Glomerular endothelial cell (primary cell): ENCODE measurements at regions not wholly inside any gene's neighbourhood (a gene's known extent, or its start where the extent isn't known, plus 50 kb on each side); places are given as distances from the start of the nearest gene placed in this dataset.

Experiments used
- DNase-seq: peaks from one replicate; pipeline ENCODE4 v3.0.0-alpha.2; 2011; ENCODE audit warnings: low read depth, low spot score; ENCODE audit errors: extremely low read depth

DNA sequence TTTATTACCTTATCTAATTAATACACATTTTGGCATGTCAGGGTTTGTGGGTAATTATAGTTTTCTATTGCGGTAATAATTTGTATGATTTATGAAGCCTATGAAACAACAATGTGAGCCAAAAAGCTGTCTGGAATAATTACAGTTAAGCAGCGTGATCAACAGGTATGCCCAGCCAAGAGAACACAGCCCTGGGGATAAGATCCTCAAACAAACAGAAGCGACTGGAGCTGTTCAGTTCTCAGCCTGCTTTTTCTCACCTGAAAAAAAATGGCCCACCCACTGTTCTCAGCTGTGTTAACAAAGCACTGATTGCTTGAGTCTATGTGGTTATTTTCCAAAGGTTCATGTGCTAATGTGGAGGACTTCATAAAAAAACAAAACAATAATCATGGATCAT is 855.8 kb downstream of the GATA3 start:
- DNase-seq, result no peak

DNA sequence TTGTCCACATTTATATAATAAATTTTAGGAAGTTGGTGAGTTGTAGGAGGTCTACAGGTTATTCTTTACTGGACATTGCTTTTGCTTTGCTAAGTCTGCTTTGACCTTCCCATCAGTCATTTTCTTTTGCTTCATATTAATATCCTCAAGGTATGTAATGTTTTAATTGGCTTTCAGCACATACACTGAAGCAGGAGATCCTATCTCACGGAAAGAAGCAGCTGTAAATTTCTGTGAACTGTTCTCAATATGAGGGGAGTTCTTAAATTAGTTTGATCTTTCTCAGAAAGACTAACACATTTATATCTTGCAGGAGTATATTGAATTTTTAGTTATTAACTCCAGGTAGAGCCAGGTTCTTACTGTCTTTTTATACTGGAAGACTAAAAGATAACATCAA is 856.5 kb downstream of the GATA3 start:
- DNase-seq, result no peak

DNA sequence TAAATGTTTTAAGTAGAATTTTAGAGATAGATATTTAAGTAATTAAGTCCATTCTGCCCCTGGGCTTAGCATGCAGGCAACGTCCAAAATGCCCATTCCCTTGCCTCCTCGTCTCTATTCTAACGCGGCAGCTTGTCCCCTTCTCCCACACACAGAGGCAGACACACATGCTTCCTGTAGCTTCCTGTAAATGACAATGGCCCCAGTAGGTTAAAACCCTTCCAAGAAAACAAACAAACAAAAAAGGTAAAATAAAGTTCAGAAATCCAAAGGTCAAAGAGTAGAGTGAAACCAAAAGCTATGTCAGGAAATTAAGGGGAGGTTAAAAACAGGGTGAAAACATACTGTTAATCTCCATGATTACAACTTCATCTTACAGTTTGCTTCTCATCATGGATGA is 857.6 kb downstream of the GATA3 start:
- no peak for DNase-seq

DNA sequence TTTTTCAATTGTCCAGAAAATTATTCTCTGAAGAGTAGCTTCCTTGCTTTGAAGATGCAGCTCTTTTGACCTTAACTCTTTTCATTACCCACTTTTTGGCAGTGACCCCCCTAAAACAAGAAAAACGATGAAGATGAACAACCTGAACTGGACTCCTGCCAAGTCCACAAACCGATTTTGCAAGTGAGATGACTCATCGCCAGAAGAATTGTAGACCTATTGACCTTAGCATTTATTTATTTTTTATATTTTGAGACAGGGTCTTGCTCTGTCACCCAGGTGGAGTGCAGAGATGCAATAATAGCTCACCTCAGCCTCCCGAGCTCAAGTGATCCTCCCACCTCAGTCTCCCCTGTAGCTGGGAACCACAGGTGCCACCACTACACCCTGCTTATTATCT is 859.2 kb downstream of the GATA3 start:
- no peak for DNase-seq

DNA sequence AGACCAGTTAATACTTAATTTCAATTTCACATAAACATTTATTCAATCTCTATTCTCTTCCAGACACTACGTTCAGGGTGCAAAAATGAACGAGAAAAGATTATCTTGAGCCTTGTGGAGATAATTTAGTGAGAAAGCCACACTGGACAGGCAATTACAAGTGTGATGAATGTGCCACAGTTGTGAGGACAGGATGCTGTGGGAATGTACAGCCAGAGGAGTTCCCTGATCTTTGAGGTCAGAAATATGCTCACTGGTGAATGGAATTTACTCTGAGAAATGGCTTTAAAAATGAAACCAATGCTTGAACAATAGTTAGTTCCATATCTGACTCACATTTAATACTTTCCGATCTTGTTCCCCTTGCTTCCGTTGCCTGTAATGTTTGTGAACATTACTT is 864.8 kb downstream of the GATA3 start:
- DNase-seq, result peak; percentile 37

DNA sequence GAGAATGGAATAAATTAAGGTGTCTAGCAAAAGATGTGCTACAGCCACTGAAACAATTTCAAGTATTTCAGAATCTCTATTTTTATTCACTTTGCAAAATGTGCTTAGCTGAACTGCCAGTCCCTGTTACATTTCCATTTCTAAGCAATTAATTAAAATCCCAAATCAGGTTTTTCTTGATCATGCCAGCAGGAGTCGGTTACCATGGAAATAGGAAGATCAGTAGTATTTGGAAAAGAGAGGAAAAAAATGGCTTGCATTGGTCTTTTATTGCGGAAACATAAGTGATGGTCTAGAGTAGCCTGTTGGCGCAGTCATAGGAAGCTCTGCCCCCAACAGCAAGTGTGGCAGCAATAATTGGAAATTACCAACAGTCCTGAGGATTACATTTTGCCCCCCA is 867.1 kb downstream of the GATA3 start:
- no peak for DNase-seq

DNA sequence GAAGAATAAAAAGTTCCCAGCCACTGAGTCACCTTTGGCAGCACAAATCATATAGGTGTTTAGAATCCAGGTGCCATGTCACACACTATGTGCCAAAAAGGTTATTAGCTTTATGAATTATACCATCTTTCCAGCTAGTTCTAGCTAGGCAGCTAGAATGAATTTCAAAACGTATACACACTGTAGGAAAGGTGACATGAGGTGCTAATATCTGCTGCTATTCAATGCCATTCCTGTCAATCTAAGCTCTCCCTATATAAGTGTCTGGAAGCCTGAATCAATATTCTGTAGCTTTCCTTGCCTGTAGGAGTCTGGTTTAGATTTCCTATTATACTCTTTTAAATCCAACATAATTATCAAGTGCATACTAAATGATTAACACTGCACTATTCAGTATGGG is 868.6 kb downstream of the GATA3 start:
- no peak for DNase-seq

DNA sequence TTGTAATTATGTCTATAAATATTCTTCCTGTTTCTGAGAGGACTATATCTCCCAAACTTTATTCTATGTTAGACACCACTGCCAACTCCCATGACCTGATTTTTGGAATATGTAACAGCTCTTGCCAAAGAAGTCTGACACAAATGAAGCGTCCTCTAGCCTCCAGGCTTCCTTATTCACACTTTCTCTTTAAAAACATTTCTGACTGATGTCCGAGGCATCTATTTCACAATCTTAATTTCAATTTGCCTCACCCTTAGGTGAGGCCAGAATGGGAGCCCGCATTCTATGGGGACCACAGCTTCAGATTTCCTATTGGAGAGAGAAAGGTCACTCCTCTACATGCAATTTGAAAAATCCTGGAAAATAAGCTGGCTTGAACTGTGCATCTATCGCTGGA is 873.2 kb downstream of the GATA3 start:
- DNase-seq, result no peak

DNA sequence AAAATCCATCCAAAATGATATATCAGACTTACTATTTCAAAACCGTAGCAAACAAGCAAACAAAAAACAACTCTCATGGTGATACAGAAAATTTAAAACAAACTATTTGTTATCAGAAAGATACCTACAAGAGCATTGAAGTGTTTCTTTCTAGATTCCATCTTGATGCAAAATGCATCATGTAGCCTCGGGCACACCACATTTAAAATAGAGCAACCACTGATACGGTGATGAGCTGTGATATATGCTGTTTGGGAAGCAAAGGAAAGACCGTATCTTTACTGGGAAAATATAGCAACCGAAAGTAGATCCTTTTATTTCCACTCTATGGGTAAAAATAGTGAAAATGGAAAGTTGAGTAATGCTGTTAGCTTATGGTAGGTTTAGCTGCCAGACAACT is 892.0 kb downstream of the GATA3 start:
- no peak for DNase-seq

DNA sequence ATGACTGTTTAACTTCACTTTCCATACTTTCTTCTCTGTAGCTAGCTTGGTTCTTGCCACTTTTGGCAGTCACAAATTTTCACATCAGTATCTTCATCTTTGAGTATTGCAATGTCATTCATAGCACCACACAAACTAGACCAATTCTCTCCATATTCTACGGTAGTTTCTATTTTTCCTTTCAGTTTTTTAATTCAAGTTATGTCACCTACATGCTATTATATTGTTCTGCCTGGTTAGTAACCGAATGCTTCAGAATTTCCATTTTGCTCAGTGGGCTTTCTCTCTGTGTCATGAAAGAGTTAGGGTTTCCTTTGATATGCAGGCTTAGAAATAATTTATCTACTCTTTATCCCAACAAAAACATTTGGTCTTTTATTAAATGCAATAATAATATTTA is 896.5 kb downstream of the GATA3 start:
- DNase-seq, result no peak

DNA sequence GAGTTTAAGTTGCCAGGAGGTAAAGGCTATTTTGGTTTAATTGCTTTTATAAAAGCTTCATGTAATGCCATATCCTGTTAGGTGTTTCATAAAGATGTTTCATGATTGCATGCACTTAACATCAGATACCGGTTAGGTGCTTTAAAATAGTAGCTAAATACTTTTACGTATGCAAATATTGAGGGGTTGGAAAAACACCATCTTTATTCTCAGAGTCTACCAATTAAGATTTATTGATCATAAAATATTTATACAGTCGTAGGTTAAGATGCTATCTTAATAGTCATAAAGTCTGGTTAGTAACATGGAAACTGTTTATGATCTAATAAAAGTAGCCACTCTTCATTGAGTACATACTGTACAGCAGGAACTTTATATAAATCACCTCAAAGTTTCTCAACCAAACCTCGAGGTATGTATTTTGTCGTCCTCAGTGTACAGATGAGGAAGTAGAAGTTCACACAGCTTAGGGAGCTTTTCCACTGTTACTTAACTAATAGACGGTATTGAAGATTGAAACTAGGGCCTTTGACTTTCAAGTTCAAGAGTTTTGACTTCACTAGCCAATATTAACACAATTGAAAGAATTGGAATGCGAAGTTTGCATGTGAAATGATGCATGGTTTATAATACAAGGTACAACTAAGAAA is 897.1 kb downstream of the GATA3 start:
- DNase-seq, result no peak

DNA sequence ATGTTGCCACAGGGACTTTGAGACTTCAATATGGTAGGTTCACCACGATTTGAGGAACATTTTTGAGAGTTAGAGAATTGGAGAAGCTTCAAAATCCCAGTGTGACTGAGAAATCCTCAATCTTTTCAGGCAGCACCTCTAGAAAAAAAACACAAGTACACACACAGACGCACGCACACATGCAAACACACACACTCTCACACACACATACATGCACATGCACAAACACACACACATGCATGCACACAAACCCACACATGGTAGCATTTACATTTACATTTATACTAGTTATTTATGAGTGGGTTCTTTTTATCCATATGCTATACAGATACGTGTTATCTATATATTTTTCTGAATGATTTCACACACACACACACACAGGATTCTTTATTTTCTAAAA is 901.9 kb downstream of the GATA3 start:
- no peak for DNase-seq

DNA sequence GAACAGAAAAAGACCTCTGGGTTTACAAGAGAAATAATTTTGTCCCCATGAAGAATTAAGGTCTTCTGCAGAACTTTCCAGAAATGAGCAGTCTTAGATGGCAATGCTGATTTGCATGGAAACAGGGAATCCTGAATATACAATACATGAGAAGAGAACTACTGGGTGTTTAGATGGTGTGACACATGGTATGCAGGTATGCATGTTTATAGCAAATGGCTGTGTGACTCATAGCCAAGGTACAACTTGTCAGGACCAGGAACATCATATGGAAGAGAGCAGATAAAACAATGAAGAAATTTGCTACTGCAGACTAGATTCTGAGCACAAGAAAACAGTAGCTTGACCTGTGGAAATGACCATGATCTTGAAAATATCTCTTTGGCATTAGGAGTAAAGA is 907.8 kb downstream of the GATA3 start:
- DNase-seq, result no peak

DNA sequence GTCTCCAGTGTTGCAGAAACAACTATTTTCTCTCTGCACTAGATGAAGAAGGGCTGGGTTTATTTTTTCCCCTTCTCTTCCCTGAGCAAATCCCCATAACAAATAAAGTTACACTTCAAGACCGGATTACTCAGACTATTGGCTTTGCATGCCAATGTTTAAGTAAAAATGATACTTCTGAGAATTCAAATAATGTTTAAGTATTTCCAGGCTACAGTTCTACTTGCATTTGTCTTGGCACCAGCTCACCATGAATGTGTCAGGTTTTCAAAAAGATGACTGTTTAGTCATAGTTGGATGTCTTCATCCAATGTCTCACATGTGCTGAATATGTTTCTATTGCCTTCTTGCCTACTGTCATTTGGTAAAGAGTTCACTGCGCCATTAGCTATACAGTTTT is 912.6 kb downstream of the GATA3 start:
- DNase-seq, result no peak

DNA sequence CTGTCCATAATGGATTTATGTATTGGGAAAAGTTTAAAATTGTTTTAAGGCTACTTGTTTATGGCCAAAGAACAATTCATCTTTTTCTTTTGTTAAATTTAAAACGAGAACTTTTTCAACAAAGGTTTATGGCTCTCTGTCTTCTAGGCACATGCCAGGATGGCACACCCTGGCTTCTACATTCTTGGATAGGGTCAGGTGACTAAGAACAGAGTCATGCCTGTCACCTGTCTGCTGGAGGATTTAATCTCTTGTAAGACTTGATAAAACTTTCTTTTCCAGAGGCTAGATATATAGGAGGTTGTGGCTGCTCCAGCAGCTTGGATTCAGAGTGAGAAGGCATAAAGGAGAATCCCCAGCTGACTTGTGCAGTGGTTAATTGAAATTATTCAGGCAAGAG is 915.4 kb downstream of the GATA3 start:
- no peak for DNase-seq

DNA sequence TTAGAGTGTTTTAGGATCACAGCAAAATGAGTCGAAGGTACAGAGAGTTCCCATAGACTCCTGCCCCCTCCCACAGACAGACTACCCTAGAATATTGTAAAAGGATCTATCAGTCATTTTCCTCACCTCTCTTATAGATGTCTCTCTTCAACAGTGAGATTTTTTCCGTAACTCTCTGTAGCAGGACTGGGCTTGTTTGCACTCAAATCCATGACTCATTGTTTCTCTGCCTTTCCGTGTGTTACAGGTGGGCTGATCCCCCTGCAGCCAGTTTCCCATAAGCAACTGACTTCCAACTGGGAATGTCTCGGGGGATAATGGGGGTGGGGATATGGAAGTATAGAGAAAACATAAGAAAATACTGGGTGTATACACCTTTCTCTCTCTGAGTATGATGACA is 921.0 kb downstream of the GATA3 start:
- no peak for DNase-seq

DNA sequence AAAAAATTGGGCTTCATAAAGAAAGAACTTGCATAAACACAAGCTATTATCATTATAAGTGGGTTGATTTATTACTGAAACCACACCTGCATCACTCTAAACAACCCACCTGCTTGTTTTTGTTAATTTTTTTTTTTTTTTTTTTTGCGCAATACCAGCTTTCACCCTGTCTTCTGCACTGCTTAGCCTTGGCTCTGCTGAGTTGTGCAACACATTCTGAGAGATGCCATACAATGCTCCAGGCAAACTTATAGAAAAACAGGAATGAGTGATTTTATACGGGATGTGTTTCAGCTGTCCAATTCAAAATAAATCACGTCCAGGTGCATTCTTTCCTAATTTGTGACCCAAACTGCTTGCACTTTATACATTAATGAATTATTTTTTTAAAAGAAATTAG is 923.6 kb downstream of the GATA3 start:
- no peak for DNase-seq

DNA sequence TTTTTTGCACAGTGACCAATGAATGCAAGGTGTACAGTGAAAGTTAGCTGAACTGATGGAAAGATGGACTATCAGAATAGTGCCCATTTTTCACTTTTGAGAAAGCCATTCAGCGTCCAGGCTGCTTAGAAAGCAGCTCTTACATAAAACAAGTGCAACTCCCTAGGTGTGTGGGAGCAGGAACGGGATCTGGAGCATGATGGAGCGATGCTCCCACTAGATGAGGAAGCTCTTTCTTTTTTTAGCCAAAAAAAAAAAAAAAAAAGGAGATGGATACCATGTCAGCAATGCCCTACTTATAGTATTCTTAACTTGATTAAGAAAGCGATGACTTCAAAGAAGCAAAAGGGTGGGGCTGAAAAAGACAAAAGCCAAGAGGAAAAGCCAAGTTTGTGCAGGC is 925.5 kb downstream of the GATA3 start:
- DNase-seq, result no peak

DNA sequence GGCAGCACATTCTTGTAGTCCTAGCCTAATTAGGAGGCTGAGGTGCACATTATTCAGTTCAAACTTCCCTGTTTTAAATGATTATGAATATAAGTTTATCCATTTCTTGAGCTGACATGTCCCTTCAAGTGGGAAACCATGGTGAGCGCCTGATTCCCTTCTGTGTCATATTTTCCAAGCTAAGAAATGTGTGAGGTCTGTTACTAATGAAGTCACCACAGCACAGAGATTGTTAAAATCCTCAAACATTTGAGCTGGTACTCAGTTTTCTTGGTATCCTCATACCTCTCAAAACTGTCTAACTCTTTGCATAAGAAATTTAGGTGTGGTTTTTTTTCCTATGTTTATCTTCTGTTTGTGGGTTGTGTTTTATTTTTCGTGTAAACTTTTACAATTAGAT is 926.8 kb downstream of the GATA3 start:
- no peak for DNase-seq

DNA sequence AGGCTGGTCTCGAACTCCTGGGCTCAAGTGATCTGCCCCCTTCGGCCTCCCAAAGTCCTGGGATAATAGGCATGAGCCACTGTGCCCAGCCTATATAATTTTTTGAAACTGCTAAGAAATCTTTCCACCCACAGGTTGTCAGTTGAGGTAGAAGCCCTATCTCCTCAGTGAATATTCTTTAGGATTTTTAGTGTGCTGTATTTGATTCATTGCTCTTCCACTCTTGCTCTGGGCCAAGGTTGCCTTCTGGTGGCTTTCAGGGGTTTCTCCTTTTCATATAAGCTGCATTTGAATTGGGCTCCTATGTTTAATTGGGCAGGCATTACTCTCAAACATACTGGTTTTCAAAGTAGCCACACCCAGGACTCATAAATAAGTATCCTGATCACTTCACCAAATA is 931.2 kb downstream of the GATA3 start:
- no peak for DNase-seq

DNA sequence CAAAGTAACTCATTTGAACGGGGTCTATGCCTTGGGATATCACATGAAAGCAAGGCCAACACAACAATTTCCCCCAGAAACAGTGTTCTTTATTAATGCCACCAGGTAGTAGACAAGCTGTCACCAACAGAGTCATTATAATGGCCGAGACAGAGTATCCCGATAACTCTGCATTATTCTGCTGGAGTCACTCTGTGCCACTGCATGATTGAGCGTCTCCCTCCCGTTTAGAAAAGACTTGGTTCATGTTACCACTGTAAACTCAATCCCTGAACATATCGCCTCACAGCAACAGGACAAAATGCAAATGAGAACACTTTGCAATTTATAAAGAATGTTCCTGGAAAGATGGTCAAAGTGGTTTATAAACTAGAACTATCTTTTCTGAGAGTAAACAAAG is 932.5 kb downstream of the GATA3 start:
- no peak for DNase-seq

DNA sequence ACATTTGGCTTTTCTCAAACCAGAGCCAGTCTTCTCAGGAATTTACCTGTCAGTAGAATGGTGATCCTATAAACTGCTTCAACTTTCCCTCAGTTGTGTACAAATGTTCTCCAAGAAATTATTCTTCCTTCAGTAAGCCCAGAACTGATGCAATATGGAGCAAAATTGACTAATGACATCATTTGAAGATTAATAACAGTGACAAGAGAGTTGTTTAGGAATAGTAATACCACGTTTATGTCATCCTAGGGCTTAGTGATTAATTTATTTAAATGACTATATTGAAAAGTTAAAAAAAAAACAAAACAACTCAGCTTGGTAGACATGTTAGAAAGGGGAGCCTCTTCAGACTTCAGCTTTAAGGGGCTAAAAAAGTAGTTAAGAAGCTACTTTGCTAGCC is 933.2 kb downstream of the GATA3 start:
- DNase-seq, result no peak

DNA sequence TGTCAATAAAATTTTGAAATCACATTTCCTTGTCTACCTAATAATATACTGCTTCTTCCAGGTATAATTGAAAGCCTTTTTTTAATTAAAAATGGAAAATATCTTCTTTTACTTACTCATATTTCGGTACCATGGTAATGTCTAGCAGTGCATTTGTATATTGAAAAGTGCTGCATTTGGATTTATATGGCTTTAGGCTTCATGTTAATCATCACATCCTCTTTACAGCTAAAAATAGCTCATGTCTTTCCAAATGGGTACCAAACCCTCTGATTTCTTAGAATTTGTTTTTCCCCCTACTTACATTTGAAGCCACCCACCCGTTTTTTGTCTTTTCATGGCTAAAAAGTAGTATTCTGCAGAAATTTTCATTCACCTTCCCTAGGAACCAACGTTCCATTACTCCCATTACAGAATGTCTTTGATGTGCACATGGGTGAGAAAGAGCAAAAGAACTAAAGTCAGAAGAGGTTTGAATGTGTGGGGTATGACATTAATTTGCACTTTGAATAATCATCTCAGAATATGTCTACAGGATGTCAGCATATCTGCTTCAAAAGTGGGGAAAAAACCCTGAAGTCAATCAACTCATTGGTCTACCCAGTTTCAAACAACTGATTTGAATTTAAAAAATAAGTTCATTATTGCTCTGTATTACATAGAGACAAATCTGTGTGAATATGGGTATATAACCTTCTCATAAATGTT is 935.9 kb downstream of the GATA3 start:
- no peak for DNase-seq
